Fibroblast of pulmonary artery (primary cell): ENCODE measurements at regions not wholly inside any gene's neighbourhood (a gene's known extent, or its start where the extent isn't known, plus 50 kb on each side); places are given as distances from the start of the nearest gene placed in this dataset.

Experiments used
- DNase-seq: peaks from one replicate; pipeline ENCODE4 v3.0.0-alpha.2; 2010; ENCODE audit warnings: low read depth
- H3K4me3 ChIP-seq: replicated peaks from 2 replicates; pipeline ENCODE4 v1.5.1; 2011; ENCODE audit warnings: low read depth, mild to moderate bottlenecking, control low read depth, low read length, moderate library complexity
- TF ChIP-seq, protein P1 (sequence below): IDR thresholded peaks from 2 replicates; pipeline ENCODE4 v1.5.1; 2011; ENCODE audit warnings: mild to moderate bottlenecking, control low read depth, low read length, inconsistent platforms; ENCODE audit errors: missing control alignments

DNA sequence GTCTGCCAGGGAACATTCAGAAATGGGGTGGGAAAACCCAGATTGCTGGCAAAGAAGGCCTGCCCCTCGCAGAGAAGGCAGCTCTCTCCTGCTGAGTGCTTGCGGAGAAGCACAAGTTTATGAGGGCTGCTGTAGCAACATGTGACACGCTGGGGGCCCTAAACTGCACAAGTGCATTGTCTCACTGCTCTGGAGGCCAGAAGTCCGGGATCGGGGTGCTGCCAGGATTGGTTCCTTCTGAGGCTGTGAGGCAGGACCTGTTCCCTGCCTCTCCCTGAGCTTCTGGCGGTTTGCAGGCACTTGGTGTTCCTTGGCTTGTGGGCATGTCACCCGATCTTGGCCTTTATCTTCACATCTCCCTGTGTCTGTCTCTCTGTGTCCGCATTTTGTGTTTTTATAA, 75.6 kb upstream of the NEURL1B start:
- no peak overlapping the region for H3K4me3 ChIP-seq
- TF ChIP-seq, protein P1, sequence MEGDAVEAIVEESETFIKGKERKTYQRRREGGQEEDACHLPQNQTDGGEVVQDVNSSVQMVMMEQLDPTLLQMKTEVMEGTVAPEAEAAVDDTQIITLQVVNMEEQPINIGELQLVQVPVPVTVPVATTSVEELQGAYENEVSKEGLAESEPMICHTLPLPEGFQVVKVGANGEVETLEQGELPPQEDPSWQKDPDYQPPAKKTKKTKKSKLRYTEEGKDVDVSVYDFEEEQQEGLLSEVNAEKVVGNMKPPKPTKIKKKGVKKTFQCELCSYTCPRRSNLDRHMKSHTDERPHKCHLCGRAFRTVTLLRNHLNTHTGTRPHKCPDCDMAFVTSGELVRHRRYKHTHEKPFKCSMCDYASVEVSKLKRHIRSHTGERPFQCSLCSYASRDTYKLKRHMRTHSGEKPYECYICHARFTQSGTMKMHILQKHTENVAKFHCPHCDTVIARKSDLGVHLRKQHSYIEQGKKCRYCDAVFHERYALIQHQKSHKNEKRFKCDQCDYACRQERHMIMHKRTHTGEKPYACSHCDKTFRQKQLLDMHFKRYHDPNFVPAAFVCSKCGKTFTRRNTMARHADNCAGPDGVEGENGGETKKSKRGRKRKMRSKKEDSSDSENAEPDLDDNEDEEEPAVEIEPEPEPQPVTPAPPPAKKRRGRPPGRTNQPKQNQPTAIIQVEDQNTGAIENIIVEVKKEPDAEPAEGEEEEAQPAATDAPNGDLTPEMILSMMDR = no peak
- DNase-seq = no peak

DNA sequence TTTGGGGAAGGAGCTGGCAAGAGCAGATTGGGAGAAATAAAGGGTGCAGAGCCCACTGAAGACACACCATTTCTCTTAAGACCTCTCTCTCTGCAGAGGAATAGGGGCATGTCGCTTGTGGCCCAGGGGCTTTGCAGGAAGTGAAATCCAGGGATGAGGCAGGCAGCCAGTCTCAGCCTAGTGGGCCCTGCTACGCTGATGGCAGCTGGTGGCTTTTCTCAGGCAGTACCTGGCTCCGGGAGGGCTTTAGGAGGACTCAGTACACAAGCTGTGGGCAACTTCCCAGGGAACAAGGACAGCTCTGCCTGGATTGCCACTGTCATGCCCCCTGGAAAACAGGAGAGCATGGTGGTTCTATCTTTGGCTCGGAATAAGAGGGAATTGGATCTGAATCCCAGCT, 76.2 kb upstream of the NEURL1B start:
- TF ChIP-seq, protein P1 = no peak
- DNase-seq = no peak
- no peak overlapping the region for H3K4me3 ChIP-seq

DNA sequence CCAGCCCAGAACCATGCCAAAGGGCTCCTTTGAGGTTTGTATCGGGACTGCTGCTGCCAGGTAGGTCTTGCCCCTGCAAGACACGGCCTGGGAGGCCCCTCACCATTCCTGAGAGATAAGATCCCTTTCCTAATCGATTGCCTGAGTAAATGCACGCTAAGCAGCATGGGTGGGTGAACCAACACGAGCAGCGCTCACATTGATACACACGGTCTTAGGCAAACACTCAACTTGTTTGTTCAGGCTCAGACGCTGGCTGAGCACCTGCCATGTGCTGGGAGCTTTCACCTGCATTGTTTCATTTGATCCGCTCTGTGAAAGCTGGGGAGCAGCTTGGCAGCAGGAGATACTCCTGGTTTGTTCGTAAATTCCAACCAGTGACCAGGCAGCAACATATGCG, 76.9 kb upstream of the NEURL1B start:
- H3K4me3 ChIP-seq = no peak overlapping the region
- TF ChIP-seq, protein P1 = no peak
- DNase-seq = no peak

DNA sequence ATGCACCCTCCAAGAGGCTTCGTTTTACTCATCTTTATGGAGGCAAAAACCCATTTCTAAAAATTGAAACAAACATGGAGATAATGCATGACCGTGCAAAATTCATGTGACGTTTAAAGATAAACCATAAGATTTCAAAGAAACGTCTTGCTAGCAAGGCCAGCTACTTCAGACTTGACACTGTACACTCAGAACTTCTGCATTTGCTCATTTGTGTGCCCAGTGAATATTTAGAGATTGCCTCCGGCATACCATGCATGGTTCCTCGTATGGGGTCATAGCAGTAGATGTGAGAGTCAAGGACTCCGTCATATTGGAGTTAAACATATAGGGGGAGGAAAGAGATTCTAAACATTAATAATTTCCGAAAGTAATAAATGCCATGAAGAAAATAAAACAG, 78.6 kb upstream of the NEURL1B start:
- no peak overlapping the region for H3K4me3 ChIP-seq
- DNase-seq = no peak
- TF ChIP-seq, protein P1 = no peak

DNA sequence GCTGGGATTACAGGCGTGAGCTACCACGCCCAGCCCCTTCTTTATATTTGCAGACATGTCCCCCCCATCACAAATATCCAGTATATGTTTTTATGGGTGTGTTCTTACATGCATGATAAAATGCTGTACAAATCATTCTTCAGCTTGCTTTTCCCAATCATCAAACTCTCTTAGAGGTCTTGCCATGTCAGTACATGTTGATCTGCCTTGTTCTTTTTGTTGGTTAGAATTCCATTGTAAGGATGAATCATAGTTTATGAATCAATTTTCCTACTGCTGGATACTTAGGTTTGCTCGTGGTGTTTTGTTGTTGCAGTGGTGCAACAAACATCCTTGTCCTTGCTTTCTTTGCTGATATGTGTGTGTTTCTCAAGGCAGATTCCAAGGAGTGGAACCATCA, 79.9 kb upstream of the NEURL1B start:
- H3K4me3 ChIP-seq = no peak overlapping the region
- TF ChIP-seq, protein P1 = no peak
- peak; percentile 42 for DNase-seq

DNA sequence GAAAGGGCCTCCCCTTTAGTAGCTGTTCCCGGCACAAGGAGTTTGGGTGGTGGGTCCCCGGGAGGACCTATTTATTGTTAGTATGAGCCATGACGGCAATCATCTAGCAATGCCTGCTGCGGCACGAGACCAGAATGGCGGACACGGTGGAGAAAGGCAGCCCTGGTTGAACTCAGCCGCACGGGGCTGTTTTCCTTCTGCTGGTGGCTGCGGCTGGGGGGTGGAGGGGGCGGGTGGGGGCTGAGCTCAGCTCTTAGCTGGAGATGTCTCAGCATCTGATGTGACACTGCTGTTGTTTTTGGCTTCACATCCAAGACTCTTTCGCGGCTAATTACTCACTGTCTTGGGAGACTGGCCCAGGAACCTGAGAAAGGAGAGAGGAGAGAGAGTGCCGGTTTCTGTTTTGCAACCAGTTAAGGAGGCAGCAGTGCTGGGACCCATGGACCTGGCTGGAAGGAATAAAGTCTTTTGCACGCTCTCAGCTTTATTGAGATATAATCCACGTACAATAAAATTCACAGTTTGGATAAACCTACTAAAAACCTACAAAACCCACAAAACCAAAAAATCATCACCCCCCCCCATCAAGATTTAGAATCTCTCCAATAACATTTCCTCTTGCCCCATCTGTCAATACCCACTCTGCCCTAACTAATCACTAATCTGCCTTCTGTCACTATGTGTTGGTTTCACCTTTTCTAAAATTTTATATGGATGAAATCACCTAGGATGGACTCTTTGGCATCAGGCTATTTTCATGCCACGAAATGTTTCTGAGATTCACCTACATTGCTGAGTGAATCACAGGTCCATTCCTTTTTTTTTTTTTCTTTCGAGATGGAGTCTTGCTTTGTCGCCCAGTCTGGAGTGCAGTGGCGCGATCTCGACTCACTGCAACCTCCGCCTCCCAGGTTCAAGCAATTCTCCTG, 81.8 kb upstream of the NEURL1B start:
- H3K4me3 ChIP-seq = peak overlapping the region; percentile 41
- TF ChIP-seq, protein P1 = no peak
- DNase-seq = peak; percentile 95
